Panc1 (cell line): ENCODE measurements at regions not wholly inside any gene's neighbourhood (a gene's known extent, or its start where the extent isn't known, plus 50 kb on each side); places are given as distances from the start of the nearest gene placed in this dataset.

Source experiments
- ATAC-seq: fragments of 200-7000 bp; cut with Tn5 transposase; 2 replicates; pipeline ENCODE4 v1.9.1; 2020; ENCODE audit warnings: mild to moderate bottlenecking, moderate library complexity
- BruUV-seq: library from RNA; stranded (reverse); fragments of 400-500 nt; replicated peaks from 2 replicates; lab custom pipeline; 2021; lab: Mats Ljungman, UMichigan
- CTCF ChIA-PET: fragments of 300-600 bp; sonication (Branson Sonifier 250); formaldehyde crosslinking; loops from one replicate; lab custom pipeline; 2022; ENCODE audit warnings: antibody characterized with exemption; lab: Charles Lee
- POLR2A ChIA-PET: fragments of 300-600 bp; sonication (Branson Sonifier 250); formaldehyde crosslinking; loops from one replicate; lab custom pipeline; 2022; ENCODE audit warnings: antibody characterized with exemption; lab: Charles Lee
- DNase-seq: peaks from one replicate; pipeline ENCODE4 v3.0.0-alpha.2; 2010; ENCODE audit warnings: low read depth, low spot score
- H3K27ac ChIP-seq: 2 replicates; pipeline ENCODE4 v1.5.1; 2011; ENCODE audit warnings: mild to moderate bottlenecking, low read length, inconsistent platforms
- H3K27me3 ChIP-seq: fragments of 200-500 bp; sonication (Bioruptor generic); 2 replicates; pipeline ENCODE4 v1.6.0; 2014; ENCODE audit warnings: low read length, inconsistent platforms; ENCODE audit not compliant: control insufficient read depth, insufficient read depth
- H3K36me3 ChIP-seq: fragments of 200-500 bp; sonication (Bioruptor generic); 2 replicates; pipeline ENCODE4 v1.5.1; 2014; ENCODE audit warnings: inconsistent platforms, mild to moderate bottlenecking, low read length, moderate library complexity; ENCODE audit not compliant: control insufficient read depth, insufficient read depth
- H3K4me1 ChIP-seq: 2 replicates; pipeline ENCODE4 v1.5.1; 2011; ENCODE audit warnings: inconsistent platforms, mild to moderate bottlenecking, low read length, moderate library complexity; ENCODE audit not compliant: control insufficient read depth, insufficient read depth
- H3K4me3 ChIP-seq, 2 experiments: 2 replicates each; pipeline ENCODE4 v1.5.1; 2011 to 2012; ENCODE audit warnings: low read depth in 2 of 2, low read length in 2 of 2, mild to moderate bottlenecking in 2 of 2, inconsistent platforms in 1 of 2, moderate library complexity in 1 of 2
- H3K9me3 ChIP-seq: fragments of 200-500 bp; sonication (Bioruptor generic); 2 replicates; pipeline ENCODE4 v1.5.1; 2014; ENCODE audit warnings: low read depth, mild to moderate bottlenecking, inconsistent platforms, low read length, moderate library complexity; ENCODE audit not compliant: control insufficient read depth, insufficient read depth
- POLR2AphosphoS5 ChIP-seq: IDR thresholded peaks from 2 replicates; pipeline ENCODE4 v1.6.1; 2012; ENCODE audit warnings: mild to moderate bottlenecking, low read depth, low read length, moderate library complexity
- SIN3A ChIP-seq: IDR thresholded peaks from 2 replicates; pipeline ENCODE4 v1.6.1; 2012; ENCODE audit warnings: low read depth, mild to moderate bottlenecking, low read length, moderate library complexity, borderline replicate concordance; ENCODE audit not compliant: insufficient read depth
- TCF7L2 ChIP-seq: IDR thresholded peaks from 2 replicates; pipeline ENCODE4 v1.6.1; 2011; ENCODE audit warnings: mild to moderate bottlenecking, low read depth, low read length, inconsistent platforms
- in situ Hi-C: cut with HindIII; loops from 2 replicates; pipeline ENCODE4 v1.10.0; 2016; ENCODE audit warnings: low sequenced_read_pairs, low pct_unique_long_range_greater_than_20kb
- intact Hi-C: fragments of 100-400 bp; cut with micrococcal nuclease; formaldehyde crosslinking; loops from one replicate; pipeline ENCODE4 v1.10.0; 2022; ENCODE audit not compliant: unreplicated experiment
- TF ChIP-seq, protein P1 (sequence below): fragments of 450-650 bp; IDR thresholded peaks from 2 replicates; pipeline ENCODE4 v1.5.1; 2017; ENCODE audit warnings: mild to moderate bottlenecking
- TF ChIP-seq, protein P2 (sequence below), 2 experiments: IDR thresholded peaks; 2 replicates each; pipeline ENCODE4 v1.6.1; 2011 to 2012; ENCODE audit warnings: low read depth in 2 of 2, control low read depth in 1 of 2, low read length in 1 of 2, mild to moderate bottlenecking in 1 of 2, moderate library complexity in 1 of 2; ENCODE audit not compliant: insufficient read depth in 1 of 2

DNA sequence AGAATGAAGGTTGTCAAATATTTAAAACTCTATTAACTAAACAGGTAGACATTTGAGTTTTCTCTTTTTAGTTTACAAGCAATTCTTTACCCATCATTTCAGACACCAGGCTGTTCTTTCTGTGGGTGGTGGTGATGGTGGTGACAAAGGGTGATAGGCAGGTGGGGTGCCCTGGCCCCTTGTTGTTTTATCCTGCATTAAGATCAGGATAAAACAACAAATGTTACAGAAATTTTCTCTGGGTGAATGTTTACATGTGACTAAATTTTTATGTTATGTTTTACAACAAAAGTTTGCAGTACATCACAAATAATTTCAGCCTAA lies 85.9 kb upstream of the MDM1 start:
- no peaks in the 10 kb centered on the region for H3K36me3 ChIP-seq
- no peak for DNase-seq
- H3K27ac ChIP-seq = peak overlapping the region; percentile 51; the same call in 1 of the 2 replicates
- H3K9me3 ChIP-seq = no peaks in the 10 kb centered on the region
- H3K27me3 ChIP-seq = no peaks in the 10 kb centered on the region
- POLR2A ChIA-PET = no interaction called here
- intact Hi-C loops = no loop called here
- no peak overlapping the region for H3K4me3 ChIP-seq
- CTCF ChIA-PET = no interaction called here
- in situ Hi-C loops = no loop called here
- no peak for ATAC-seq
- peaks cover 16% of the 10 kb centered on the region for H3K4me1 ChIP-seq
- TF ChIP-seq, protein P1, sequence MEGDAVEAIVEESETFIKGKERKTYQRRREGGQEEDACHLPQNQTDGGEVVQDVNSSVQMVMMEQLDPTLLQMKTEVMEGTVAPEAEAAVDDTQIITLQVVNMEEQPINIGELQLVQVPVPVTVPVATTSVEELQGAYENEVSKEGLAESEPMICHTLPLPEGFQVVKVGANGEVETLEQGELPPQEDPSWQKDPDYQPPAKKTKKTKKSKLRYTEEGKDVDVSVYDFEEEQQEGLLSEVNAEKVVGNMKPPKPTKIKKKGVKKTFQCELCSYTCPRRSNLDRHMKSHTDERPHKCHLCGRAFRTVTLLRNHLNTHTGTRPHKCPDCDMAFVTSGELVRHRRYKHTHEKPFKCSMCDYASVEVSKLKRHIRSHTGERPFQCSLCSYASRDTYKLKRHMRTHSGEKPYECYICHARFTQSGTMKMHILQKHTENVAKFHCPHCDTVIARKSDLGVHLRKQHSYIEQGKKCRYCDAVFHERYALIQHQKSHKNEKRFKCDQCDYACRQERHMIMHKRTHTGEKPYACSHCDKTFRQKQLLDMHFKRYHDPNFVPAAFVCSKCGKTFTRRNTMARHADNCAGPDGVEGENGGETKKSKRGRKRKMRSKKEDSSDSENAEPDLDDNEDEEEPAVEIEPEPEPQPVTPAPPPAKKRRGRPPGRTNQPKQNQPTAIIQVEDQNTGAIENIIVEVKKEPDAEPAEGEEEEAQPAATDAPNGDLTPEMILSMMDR = no peak
- TF ChIP-seq POLR2AphosphoS5 = no peak
- TF ChIP-seq, protein P2, sequence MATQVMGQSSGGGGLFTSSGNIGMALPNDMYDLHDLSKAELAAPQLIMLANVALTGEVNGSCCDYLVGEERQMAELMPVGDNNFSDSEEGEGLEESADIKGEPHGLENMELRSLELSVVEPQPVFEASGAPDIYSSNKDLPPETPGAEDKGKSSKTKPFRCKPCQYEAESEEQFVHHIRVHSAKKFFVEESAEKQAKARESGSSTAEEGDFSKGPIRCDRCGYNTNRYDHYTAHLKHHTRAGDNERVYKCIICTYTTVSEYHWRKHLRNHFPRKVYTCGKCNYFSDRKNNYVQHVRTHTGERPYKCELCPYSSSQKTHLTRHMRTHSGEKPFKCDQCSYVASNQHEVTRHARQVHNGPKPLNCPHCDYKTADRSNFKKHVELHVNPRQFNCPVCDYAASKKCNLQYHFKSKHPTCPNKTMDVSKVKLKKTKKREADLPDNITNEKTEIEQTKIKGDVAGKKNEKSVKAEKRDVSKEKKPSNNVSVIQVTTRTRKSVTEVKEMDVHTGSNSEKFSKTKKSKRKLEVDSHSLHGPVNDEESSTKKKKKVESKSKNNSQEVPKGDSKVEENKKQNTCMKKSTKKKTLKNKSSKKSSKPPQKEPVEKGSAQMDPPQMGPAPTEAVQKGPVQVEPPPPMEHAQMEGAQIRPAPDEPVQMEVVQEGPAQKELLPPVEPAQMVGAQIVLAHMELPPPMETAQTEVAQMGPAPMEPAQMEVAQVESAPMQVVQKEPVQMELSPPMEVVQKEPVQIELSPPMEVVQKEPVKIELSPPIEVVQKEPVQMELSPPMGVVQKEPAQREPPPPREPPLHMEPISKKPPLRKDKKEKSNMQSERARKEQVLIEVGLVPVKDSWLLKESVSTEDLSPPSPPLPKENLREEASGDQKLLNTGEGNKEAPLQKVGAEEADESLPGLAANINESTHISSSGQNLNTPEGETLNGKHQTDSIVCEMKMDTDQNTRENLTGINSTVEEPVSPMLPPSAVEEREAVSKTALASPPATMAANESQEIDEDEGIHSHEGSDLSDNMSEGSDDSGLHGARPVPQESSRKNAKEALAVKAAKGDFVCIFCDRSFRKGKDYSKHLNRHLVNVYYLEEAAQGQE (IDR thresholded peaks at IDR 0.05; ENCODE audit: insufficient read depth in 1 of 2, low read depth in 2 of 2, low read length in 1 of 2) = no peak
- no peak for TF ChIP-seq SIN3A
- no peak for TF ChIP-seq TCF7L2
- no TSS peak for BruUV-seq

DNA sequence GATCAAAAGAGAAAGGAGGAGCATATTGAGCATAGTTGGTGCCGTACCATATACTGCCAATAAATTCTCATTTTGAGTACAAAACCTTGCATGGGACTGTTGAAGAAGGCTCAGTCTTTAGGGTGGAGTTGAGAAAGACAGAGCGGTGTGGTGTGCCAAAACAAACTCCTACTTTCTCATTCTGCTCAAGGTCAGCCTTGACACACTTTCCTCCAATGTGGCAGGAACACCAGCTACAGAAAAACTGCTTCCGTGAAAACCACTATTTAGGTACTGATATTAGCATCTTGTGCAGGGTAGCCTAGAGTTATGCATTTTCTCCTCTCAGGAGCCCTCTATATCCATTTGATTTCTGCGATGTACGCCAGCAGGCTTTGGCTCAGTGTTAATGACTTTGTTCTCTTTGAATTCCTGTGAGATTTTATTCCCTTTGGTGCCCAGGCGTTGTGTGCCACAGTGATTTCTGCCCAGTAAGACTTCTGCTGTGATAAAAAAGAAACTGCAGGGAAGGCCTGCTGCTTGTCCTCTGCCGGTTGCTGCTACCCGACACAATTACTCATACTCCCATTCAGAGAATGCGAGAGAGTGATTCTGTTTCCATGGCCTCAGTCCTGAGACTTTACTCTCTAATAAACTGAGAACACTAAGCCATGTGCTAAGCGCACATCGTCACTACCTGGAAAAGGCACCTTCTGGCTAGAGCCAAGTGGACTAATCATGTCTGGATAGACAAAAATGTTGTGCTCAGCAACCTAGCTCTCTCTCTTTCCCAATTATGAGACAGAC lies 88.3 kb upstream of the MDM1 start:
- in situ Hi-C loops (no loop called here), intact Hi-C loops (no loop called here)
- no TSS peak for BruUV-seq
- H3K9me3 ChIP-seq = no peaks in the 10 kb centered on the region
- TF ChIP-seq, protein P1 = no peak
- TF ChIP-seq SIN3A (no peak), POLR2AphosphoS5 (no peak), TCF7L2 (no peak)
- TF ChIP-seq, protein P2 (IDR thresholded peaks at IDR 0.05; ENCODE audit: insufficient read depth in 1 of 2, low read depth in 2 of 2, low read length in 1 of 2) = no peak
- DNase-seq (no peak), ATAC-seq (peak; percentile 77)
- no peaks in the 10 kb centered on the region for H3K36me3 ChIP-seq
- ChIA-PET POLR2A (no interaction called here), CTCF (interaction anchor here (0.9 kb wide), 1 partner anchor 14 kb away, joined by 3 read pairs; no protein-coding TSS in a partner anchor)
- H3K27ac ChIP-seq = peak overlapping the region; percentile 75
- H3K4me1 ChIP-seq = peaks cover 16% of the 10 kb centered on the region
- H3K27me3 ChIP-seq = no peaks in the 10 kb centered on the region
- H3K4me3 ChIP-seq = no peak overlapping the region
